T-cell (primary cell): ENCODE measurements at regions not wholly inside any gene's neighbourhood (a gene's known extent, or its start where the extent isn't known, plus 50 kb on each side); places are given as distances from the start of the nearest gene placed in this dataset.
"Not testable (repeated sequence)": the region's sequence is repeated elsewhere in the genome, so short reads cannot be mapped to it uniquely, and the experiment has no call there.

Source experiments
- ATAC-seq, 4 experiments: fragments of 200-7000 bp in 3 of 4; fragments of 150-1000 bp in 1 of 4; cut with Tn5 transposase; replicated peaks in 1 of 4; 1 replicate in 3 of 4; 2 replicates in 1 of 4; pipeline ENCODE4 v1.10.0; 2021; ENCODE audit warnings: moderate library complexity in 3 of 4, mild to moderate bottlenecking in 2 of 4, moderate number of reproducible peaks in 1 of 4
- CTCF ChIA-PET, 2 donors: fragments of 300-600 bp; sonication (Branson Sonifier 250); formaldehyde crosslinking; loops; one replicate each; lab custom pipeline; 2022; ENCODE audit warnings: antibody characterized with exemption in 2 of 2; lab: Charles Lee
- POLR2A ChIA-PET, 2 donors: fragments of 300-600 bp; sonication (Branson Sonifier 250); formaldehyde crosslinking; loops; one replicate each; lab custom pipeline; 2022; ENCODE audit warnings: antibody characterized with exemption in 2 of 2; lab: Charles Lee
- DNase-seq, 35 experiments: peaks; one replicate each; pipeline versions ENCODE4 v3.0.0 to v3.0.0-alpha.2; 2013 to 2023
- H3K27ac ChIP-seq: one replicate; pipeline ENCODE4 v1.5.1; 2013; ENCODE audit warnings: low read length
- H3K27me3 ChIP-seq, 2 experiments: replicated peaks in 1 of 2; 1 replicate in 1 of 2; 2 replicates in 1 of 2; pipeline versions ENCODE4 v1.6.1 to v1.7.0; 2013; ENCODE audit warnings: low read length in 1 of 2, mixed read lengths in 1 of 2; ENCODE audit not compliant: control insufficient read depth in 2 of 2, insufficient read depth in 2 of 2; ENCODE audit errors: extremely low read depth in 1 of 2
- H3K36me3 ChIP-seq, 2 donors: 1 replicate in 1 of 2; 2 replicates in 1 of 2; pipeline versions ENCODE4 v1.6.1 to v1.7.0; 2013; ENCODE audit warnings: low read length in 1 of 2; ENCODE audit not compliant: control insufficient read depth in 2 of 2, insufficient read depth in 1 of 2; ENCODE audit errors: extremely low read depth in 1 of 2
- H3K4me1 ChIP-seq, 2 experiments: 1 replicate in 1 of 2; 2 replicates in 1 of 2; pipeline versions ENCODE4 v1.6.1 to v1.7.0; 2013; ENCODE audit warnings: low read length in 2 of 2, mixed read lengths in 1 of 2; ENCODE audit not compliant: insufficient read depth in 2 of 2, control insufficient read depth in 1 of 2; ENCODE audit errors: extremely low read depth in 1 of 2
- H3K4me3 ChIP-seq, 2 donors: 1 replicate in 1 of 2; 2 replicates in 1 of 2; pipeline versions ENCODE4 v1.5.1 to v1.7.0; 2013; ENCODE audit warnings: mild to moderate bottlenecking in 2 of 2, low read length in 1 of 2, moderate library complexity in 1 of 2; ENCODE audit not compliant: control insufficient read depth in 1 of 2; ENCODE audit errors: extremely low read depth in 1 of 2
- H3K9me3 ChIP-seq: 2 replicates; pipeline ENCODE4 v1.7.0; 2013
- H3K27ac Mint-ChIP-seq, 2 donors: one replicate each; pipeline ENCODE4 v1.8.0; 2020 to 2021; ENCODE audit warnings: mild to moderate bottlenecking in 2 of 2, mixed read lengths in 2 of 2
- H3K27me3 Mint-ChIP-seq, 2 donors: one replicate each; pipeline ENCODE4 v1.8.0; 2021 to 2022; ENCODE audit warnings: mixed read lengths in 2 of 2
- H3K36me3 Mint-ChIP-seq: one replicate; pipeline ENCODE4 v1.8.0; 2021; ENCODE audit warnings: mixed read lengths
- H3K4me1 Mint-ChIP-seq, 3 donors: one replicate each; pipeline ENCODE4 v1.8.0; 2020 to 2022; ENCODE audit warnings: mixed read lengths in 3 of 3, mild to moderate bottlenecking in 1 of 3
- H3K4me3 Mint-ChIP-seq, 3 donors: one replicate each; pipeline ENCODE4 v1.8.0; 2020 to 2022; ENCODE audit warnings: mild to moderate bottlenecking in 3 of 3, mixed read lengths in 3 of 3, moderate library complexity in 3 of 3
- H3K9me3 Mint-ChIP-seq, 3 donors: one replicate each; pipeline ENCODE4 v1.8.0; 2020 to 2022; ENCODE audit warnings: mixed read lengths in 3 of 3
- WGBS: methylation state at CpG from one replicate; pipeline ENCODE4 v1.1.5; 2013; ENCODE audit warnings: missing lambda C conversion rate; ENCODE audit not compliant: insufficient coverage; 5-methylcytosine and 5-hydroxymethylcytosine counted together

DNA sequence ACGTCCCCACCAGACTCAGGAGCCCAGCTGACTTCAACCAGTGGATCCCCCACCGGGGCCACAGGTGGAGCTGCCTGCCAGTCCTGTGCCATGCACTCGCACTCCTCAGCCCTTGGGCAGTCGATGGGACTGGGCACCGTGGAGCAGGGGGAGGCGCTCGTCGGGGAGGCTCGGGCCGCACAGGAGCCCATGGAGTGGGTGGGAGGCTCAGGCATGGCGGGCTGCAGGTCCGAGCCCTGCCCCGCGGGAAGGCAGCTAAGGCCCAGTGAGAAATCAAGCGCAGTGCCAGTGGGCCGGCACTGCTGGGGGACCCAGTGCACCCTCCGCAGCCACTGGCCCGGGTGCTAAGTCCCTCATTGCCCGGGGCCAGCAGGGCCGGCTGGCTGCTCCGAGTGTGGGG is 52.3 kb upstream of the LRRC30 start:
- 81% methylated on average over 11 of the region's 21 CpGs for WGBS
- CTCF ChIA-PET, result interaction anchor here in 1 of 2 donors (0.6 kb wide), 1 partner anchor 1826 kb away, joined by 4 read pairs; no protein-coding TSS in a partner anchor
- H3K36me3 Mint-ChIP-seq, POLR2A ChIA-PET, H3K9me3 ChIP-seq, H3K36me3 ChIP-seq, ATAC-seq, H3K4me1 Mint-ChIP-seq, H3K27me3 ChIP-seq, H3K9me3 Mint-ChIP-seq, H3K27ac Mint-ChIP-seq, H3K27me3 Mint-ChIP-seq, H3K4me3 ChIP-seq, DNase-seq, H3K4me1 ChIP-seq, H3K27ac ChIP-seq, H3K4me3 Mint-ChIP-seq: not testable (repeated sequence)

DNA sequence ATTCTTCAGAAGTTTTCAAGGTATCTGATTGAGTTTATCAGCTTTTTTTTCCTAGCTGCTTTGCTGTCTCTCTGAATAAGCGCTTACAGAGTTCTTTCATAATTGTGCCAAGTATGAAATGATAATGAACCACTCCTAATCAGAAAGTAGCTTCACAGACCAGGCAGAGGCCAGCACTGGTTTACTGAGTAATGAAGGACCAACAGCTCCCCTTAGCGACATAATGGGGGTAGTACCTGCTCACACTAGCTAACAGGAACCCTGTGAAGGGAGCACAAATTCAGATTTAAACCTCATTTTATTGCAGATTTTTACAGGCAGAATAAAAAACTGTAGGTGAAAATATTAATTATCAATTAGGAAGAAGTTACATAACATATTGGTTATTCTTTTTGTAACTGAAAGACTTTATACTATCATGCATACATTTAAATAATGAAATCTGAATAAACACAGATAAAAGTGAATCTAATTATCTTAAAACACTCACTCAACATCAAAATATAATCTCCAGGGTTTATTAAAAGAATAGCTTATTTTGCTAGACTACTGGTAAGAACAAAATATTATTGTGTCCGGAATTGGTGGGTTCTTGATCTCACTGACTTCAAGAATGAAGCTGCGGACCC is 53.7 kb upstream of the LRRC30 start:
- Mint-ChIP-seq H3K27me3 (no peaks in the 10 kb centered on the region), H3K4me3 (no peak overlapping the region), H3K36me3 (no peaks in the 10 kb centered on the region), H3K4me1 (no peaks in the 10 kb centered on the region), H3K9me3 (no peaks in the 10 kb centered on the region), H3K27ac (no peak overlapping the region)
- Histone ChIP-seq H3K4me3 (no peak overlapping the region), H3K27me3 (no peaks in the 10 kb centered on the region), H3K4me1 (no peaks in the 10 kb centered on the region), H3K27ac (no peak overlapping the region), H3K9me3 (no peaks in the 10 kb centered on the region), H3K36me3 (no peaks in the 10 kb centered on the region)
- DNase-seq, result peak in 1 of 35 experiments; percentile 9
- WGBS, result no CpG with 5 or more reads among the region's 4 CpGs
- ChIA-PET CTCF (interaction anchor here in 1 of 2 donors (0.7 kb wide), 1 partner anchor 1588 kb away, joined by 3 read pairs; no protein-coding TSS in a partner anchor), POLR2A (no interaction called here)
- no peak for ATAC-seq

- Histone ChIP-seq H3K36me3 (no peaks in the 10 kb centered on the region), H3K27me3 (no peaks in the 10 kb centered on the region), H3K4me3 (no peak overlapping the region), H3K27ac (no peak overlapping the region), H3K4me1 (no peaks in the 10 kb centered on the region), H3K9me3 (no peaks in the 10 kb centered on the region)
- Mint-ChIP-seq H3K27ac (no peak overlapping the region), H3K36me3 (no peaks in the 10 kb centered on the region), H3K27me3 (no peaks in the 10 kb centered on the region), H3K4me1 (no peaks in the 10 kb centered on the region), H3K4me3 (no peak overlapping the region), H3K9me3 (no peaks in the 10 kb centered on the region)
- ChIA-PET CTCF (no interaction called here), POLR2A (no interaction called here)
- WGBS, result 88% methylated on average over 11 of the region's 14 CpGs
- ATAC-seq (no peak), DNase-seq (no peak)
Measured at GRCh38 chr18:7174344-7175095, 56.4 kb upstream of the LRRC30 start.

DNA sequence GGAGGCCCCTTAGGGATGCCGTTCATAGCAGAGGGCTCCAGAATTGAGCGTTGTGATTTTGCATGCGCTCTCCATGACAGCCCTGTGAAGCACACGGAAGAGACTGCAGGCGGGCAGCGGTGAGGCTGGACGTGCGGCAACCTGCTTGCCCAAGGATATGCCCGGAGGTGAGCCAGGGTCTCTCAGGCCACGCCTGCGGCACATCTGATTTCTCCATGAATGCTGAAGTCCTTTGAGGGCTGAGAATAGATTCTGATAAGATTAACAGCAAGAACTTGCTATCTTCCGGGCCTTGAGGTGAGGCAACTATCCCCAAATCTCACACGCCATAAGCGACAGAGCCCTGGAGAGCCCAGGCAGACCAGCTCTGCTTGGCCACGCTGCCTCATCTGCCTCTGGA is 55.6 kb upstream of the LAMA1 start:
- no peak overlapping the region for H3K4me3 ChIP-seq
- Mint-ChIP-seq H3K36me3 (no peaks in the 10 kb centered on the region), H3K4me1 (no peaks in the 10 kb centered on the region), H3K27ac (no peak overlapping the region), H3K9me3 (no peaks in the 10 kb centered on the region), H3K27me3 (no peaks in the 10 kb centered on the region), H3K4me3 (no peak overlapping the region)
- CTCF ChIA-PET, result no interaction called here
- POLR2A ChIA-PET, result no interaction called here
- H3K4me1 ChIP-seq, result no peaks in the 10 kb centered on the region
- DNase-seq (no peak), ATAC-seq (no peak)
- no peaks in the 10 kb centered on the region for H3K27me3 ChIP-seq
- WGBS, result 93% methylated on average over 12 of the region's 15 CpGs
- H3K36me3 ChIP-seq, result no peaks in the 10 kb centered on the region
- no peaks in the 10 kb centered on the region for H3K9me3 ChIP-seq
- H3K27ac ChIP-seq, result no peak overlapping the region

DNA sequence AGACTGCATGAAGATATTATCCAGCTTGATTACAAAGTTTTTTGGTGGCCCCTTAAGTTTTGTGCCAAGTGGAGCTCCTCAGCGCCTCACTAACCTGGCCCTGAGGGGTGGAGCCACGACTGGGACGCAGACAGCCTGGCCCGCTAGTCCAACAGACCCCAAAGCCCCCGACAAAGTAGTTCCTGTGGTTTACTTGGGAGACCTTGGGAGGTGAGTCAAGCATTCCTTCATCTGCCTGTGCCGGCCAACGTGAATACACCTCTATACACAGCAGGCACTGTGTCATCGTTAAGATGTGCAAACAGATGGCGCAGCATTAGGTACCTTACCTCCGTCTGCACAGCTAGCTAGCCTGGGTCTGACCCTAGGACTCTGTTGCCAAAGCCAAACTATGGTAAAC is 55.0 kb upstream of the LAMA1 start:
- Histone ChIP-seq H3K4me1 (no peaks in the 10 kb centered on the region), H3K27ac (no peak overlapping the region), H3K27me3 (no peaks in the 10 kb centered on the region), H3K36me3 (no peaks in the 10 kb centered on the region), H3K9me3 (no peaks in the 10 kb centered on the region), H3K4me3 (no peak overlapping the region)
- Mint-ChIP-seq H3K4me3 (no peak overlapping the region), H3K36me3 (no peaks in the 10 kb centered on the region), H3K4me1 (no peaks in the 10 kb centered on the region), H3K27me3 (no peaks in the 10 kb centered on the region), H3K9me3 (no peaks in the 10 kb centered on the region), H3K27ac (no peak overlapping the region)
- DNase-seq (no peak), ATAC-seq (no peak)
- ChIA-PET POLR2A (interaction anchor here in 1 of 2 donors (0.5 kb wide), 1 partner anchor 14 kb away, joined by 3 read pairs; no protein-coding TSS in a partner anchor), CTCF (no interaction called here)
- WGBS, result 76% methylated on average over 3 of the region's 10 CpGs

DNA sequence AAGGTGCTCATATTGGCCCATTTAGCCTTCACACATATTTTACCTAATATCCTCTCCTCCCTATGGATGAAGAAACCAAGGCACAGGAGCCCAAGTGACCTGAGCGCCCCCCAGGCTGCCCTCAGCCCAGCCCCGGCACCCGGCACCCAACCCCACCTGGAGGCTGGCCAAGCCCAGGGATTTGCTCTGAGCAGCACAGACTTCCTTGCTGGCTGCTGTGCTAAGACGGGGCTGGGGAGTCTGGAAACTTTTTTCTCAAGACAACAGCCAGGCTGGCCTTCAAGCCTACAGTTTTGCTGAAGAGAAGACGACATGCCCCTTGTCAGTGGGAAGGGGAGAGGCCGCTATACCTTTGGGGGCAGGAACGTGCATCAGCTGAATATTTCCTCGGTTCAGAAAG is 52.7 kb upstream of the LAMA1 start:
- Mint-ChIP-seq H3K36me3 (no peaks in the 10 kb centered on the region), H3K27ac (no peak overlapping the region), H3K4me3 (no peak overlapping the region), H3K4me1 (no peaks in the 10 kb centered on the region), H3K27me3 (no peaks in the 10 kb centered on the region), H3K9me3 (no peaks in the 10 kb centered on the region)
- Histone ChIP-seq H3K36me3 (no peaks in the 10 kb centered on the region), H3K4me3 (no peak overlapping the region), H3K27ac (no peak overlapping the region), H3K27me3 (peaks cover 0 to 4% of the 10 kb centered on the region in 2 experiments), H3K4me1 (no peaks in the 10 kb centered on the region), H3K9me3 (no peaks in the 10 kb centered on the region)
- ChIA-PET POLR2A (no interaction called here), CTCF (no interaction called here)
- ATAC-seq (no peak), DNase-seq (no peak)
- 95% methylated on average over 2 of the region's 8 CpGs for WGBS
